ENCODE measurements at regions not wholly inside any gene's neighbourhood (a gene's known extent, or its start where the extent isn't known, plus 50 kb on each side); places are given as distances from the start of the nearest gene placed in this dataset.

- no peak for DNase-seq
- Histone ChIP-seq H3K4me1 (no peaks in the 10 kb centered on the region), H3K9me3 (peaks cover 0 to 3% (median 0%) of the 10 kb centered on the region in 4 donors), H3K4me3 (no peak overlapping the region), H3K27me3 (no peaks in the 10 kb centered on the region), H3K36me3 (no peaks in the 10 kb centered on the region), H3K27ac (no peak overlapping the region)
- intact Hi-C loops (cut with DNase I; ENCODE audit: low total_unique reads) = no loop called here
- 47 to 77% (median 76%) methylated on average over 5 of the region's 5 CpGs for WGBS, 5 donors
- TF ChIP-seq POLR2A (IDR thresholded peaks at IDR 0.05) = no peak
- TF ChIP-seq CTCF (IDR thresholded peaks at IDR 0.05) = no peak
These were observed 1018.0 kb downstream of the CDH18 start for GRCh38 chr5:18970000-18970399.

GRCh38 chr5:18972177-18972576 lies 1015.8 kb downstream of the CDH18 start:
- intact Hi-C loops (cut with DNase I; ENCODE audit: low total_unique reads) = no loop called here
- H3K27ac ChIP-seq = no peak overlapping the region
- no peaks in the 10 kb centered on the region for H3K9me3 ChIP-seq
- peak in 1 of 2 donors; percentile 13 for DNase-seq
- no peak overlapping the region for H3K4me3 ChIP-seq
- H3K36me3 ChIP-seq = no peaks in the 10 kb centered on the region
- H3K27me3 ChIP-seq = no peaks in the 10 kb centered on the region
- no peaks in the 10 kb centered on the region for H3K4me1 ChIP-seq
- no peak for TF ChIP-seq CTCF (IDR thresholded peaks at IDR 0.05)
- no peak for TF ChIP-seq POLR2AphosphoS5 (IDR thresholded peaks at IDR 0.05)
- no peak for TF ChIP-seq POLR2A (IDR thresholded peaks at IDR 0.05)
- TF ChIP-seq EP300 (IDR thresholded peaks at IDR 0.05) = no peak
- 43 to 64% (median 49%) methylated on average over 3 of the region's 3 CpGs for WGBS, 5 donors

GRCh38 chr5:18975624-18976023 lies 1012.4 kb downstream of the CDH18 start:
- TF ChIP-seq POLR2AphosphoS5 (IDR thresholded peaks at IDR 0.05) (no peak), CTCF (IDR thresholded peaks at IDR 0.05) (no peak), POLR2A (IDR thresholded peaks at IDR 0.05) (no peak), EP300 (IDR thresholded peaks at IDR 0.05) (no peak)
- no peak overlapping the region for H3K4me3 ChIP-seq
- 62 to 69% (median 64%) methylated on average over 5 of the region's 5 CpGs for WGBS, 5 donors
- no peaks in the 10 kb centered on the region for H3K4me1 ChIP-seq
- H3K27me3 ChIP-seq = no peaks in the 10 kb centered on the region
- H3K27ac ChIP-seq = no peak overlapping the region
- intact Hi-C loops (cut with DNase I; ENCODE audit: low total_unique reads) = no loop called here
- no peak for DNase-seq
- no peaks in the 10 kb centered on the region for H3K36me3 ChIP-seq
- no peaks in the 10 kb centered on the region for H3K9me3 ChIP-seq

- Histone ChIP-seq H3K36me3 (no peaks in the 10 kb centered on the region), H3K4me3 (no peak overlapping the region), H3K27ac (no peak overlapping the region), H3K4me1 (no peaks in the 10 kb centered on the region), H3K27me3 (no peaks in the 10 kb centered on the region), H3K9me3 (peaks cover 0 to 7% (median 2%) of the 10 kb centered on the region in 4 donors)
- no peak for TF ChIP-seq CTCF (IDR thresholded peaks at IDR 0.05)
- no peak for TF ChIP-seq POLR2AphosphoS5 (IDR thresholded peaks at IDR 0.05)
- TF ChIP-seq POLR2A (IDR thresholded peaks at IDR 0.05) = no peak
- no peak for TF ChIP-seq EP300 (IDR thresholded peaks at IDR 0.05)
- intact Hi-C loops (cut with DNase I; ENCODE audit: low total_unique reads) = no loop called here
- 79 to 93% (median 92%) methylated on average over 1 of the region's 1 CpG for WGBS, 5 donors
- DNase-seq = no peak
These were observed 1010.1 kb downstream of the CDH18 start for GRCh38 chr5:18977880-18978279.
